WTC11 (cell line): ENCODE measurements at regions not wholly inside any gene's neighbourhood (a gene's known extent, or its start where the extent isn't known, plus 50 kb on each side); places are given as distances from the start of the nearest gene placed in this dataset.

Experiments
- CTCF ChIP-seq: fragments of 200-600 bp; IDR thresholded peaks from 2 replicates; pipeline ENCODE4 v1.8.0; 2022; ENCODE audit warnings: antibody characterized with exemption
- NFYB ChIP-seq: sonication (generic); formaldehyde crosslinking; conservative IDR thresholded peaks from 2 replicates; pipeline ENCODE4 v1.8.0; 2022; ENCODE audit warnings: low read depth, missing genetic modification reagents
- SMAD3 ChIP-seq: sonication (generic); formaldehyde crosslinking; IDR thresholded peaks from 2 replicates; pipeline ENCODE4 v1.8.0; 2022; ENCODE audit warnings: missing genetic modification reagents, mild to moderate bottlenecking, borderline replicate concordance
- USF1 ChIP-seq: sonication (generic); formaldehyde crosslinking; IDR thresholded peaks from 2 replicates; pipeline ENCODE4 v1.8.0; 2022; ENCODE audit warnings: mild to moderate bottlenecking, missing genetic modification reagents
- ZBTB43 ChIP-seq: sonication (generic); formaldehyde crosslinking; IDR thresholded peaks from 2 replicates; pipeline ENCODE4 v1.8.1; 2023; ENCODE audit warnings: mild to moderate bottlenecking, missing genetic modification reagents

- no peak for TF ChIP-seq CTCF
- no peak for TF ChIP-seq ZBTB43 (CRISPR knock-in tag)
- no peak for TF ChIP-seq USF1
- no peak for TF ChIP-seq SMAD3 (CRISPR knock-in tag)
- no peak for TF ChIP-seq NFYB (CRISPR knock-in tag)
These were observed 228.6 kb upstream of the ID2 start for GRCh38 chr2:8452979-8453903.
